ENCODE measurements at regions not wholly inside any gene's neighbourhood (a gene's known extent, or its start where the extent isn't known, plus 50 kb on each side); places are given as distances from the start of the nearest gene placed in this dataset.

DNA sequence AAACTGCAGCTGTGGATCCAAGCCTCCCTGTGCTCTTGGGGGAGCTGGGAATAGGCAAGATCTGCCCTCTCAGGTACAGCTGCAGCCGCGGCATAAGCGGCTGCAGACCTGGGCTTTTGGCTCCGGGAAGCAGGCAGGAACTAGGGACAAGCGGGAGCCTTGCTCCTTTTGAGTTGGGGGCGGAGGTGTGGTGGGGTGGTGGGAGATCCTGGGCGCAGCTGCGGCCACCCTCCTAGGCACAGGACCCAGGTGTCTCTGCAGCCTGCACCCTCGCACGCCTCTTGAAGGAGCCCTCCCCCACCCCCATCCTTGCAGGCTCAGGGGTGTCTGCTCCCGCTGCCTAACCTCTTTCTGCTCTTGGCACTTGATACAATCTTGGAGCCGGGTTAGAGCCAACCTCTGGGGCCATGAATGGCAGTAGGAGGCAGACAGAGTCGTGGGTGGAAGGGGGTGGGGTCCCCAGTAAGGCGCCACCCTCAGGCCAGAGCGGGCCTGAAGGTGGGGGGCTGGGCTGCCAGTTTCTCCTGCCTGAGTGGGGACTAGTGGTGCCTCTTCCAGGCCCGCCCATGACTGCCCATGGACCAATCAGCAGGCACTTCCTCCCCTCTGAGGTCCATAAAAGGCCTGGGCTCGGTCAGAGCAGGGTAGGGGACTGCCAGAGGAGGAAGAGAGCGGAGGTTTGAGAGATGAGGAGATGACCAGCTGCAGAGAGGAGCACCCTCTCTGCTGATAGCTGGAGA, 267.6 kb upstream of the TNC start (continued):
- no peak for TF ChIP-seq PRDM15 (CRISPR knock-in tag; IDR thresholded peaks at IDR 0.05)
- TF ChIP-seq MYBL2 (CRISPR knock-in tag; IDR thresholded peaks at IDR 0.05) = no peak
- TF ChIP-seq ZNF671 (CRISPR knock-in tag; IDR thresholded peaks at IDR 0.05) = no peak
- TF ChIP-seq, protein P1, sequence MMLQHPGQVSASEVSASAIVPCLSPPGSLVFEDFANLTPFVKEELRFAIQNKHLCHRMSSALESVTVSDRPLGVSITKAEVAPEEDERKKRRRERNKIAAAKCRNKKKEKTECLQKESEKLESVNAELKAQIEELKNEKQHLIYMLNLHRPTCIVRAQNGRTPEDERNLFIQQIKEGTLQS (CRISPR knock-in tag; conservative IDR thresholded peaks at IDR 0.05) = no peak
- TF ChIP-seq USF1 (CRISPR knock-in tag; IDR thresholded peaks at IDR 0.05) = no peak
- no peak for TF ChIP-seq CREM (CRISPR knock-in tag; IDR thresholded peaks at IDR 0.05)
- TF ChIP-seq MAX (CRISPR knock-in tag; IDR thresholded peaks at IDR 0.05) = no peak
- TF ChIP-seq, protein P2, sequence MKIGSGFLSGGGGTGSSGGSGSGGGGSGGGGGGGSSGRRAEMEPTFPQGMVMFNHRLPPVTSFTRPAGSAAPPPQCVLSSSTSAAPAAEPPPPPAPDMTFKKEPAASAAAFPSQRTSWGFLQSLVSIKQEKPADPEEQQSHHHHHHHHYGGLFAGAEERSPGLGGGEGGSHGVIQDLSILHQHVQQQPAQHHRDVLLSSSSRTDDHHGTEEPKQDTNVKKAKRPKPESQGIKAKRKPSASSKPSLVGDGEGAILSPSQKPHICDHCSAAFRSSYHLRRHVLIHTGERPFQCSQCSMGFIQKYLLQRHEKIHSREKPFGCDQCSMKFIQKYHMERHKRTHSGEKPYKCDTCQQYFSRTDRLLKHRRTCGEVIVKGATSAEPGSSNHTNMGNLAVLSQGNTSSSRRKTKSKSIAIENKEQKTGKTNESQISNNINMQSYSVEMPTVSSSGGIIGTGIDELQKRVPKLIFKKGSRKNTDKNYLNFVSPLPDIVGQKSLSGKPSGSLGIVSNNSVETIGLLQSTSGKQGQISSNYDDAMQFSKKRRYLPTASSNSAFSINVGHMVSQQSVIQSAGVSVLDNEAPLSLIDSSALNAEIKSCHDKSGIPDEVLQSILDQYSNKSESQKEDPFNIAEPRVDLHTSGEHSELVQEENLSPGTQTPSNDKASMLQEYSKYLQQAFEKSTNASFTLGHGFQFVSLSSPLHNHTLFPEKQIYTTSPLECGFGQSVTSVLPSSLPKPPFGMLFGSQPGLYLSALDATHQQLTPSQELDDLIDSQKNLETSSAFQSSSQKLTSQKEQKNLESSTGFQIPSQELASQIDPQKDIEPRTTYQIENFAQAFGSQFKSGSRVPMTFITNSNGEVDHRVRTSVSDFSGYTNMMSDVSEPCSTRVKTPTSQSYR (CRISPR knock-in tag; IDR thresholded peaks at IDR 0.05) = no peak
- TF ChIP-seq MXD4 (CRISPR knock-in tag; IDR thresholded peaks at IDR 0.05; ENCODE audit: borderline replicate concordance) = no peak
- no peak for TF ChIP-seq PRRX2 (CRISPR knock-in tag; IDR thresholded peaks at IDR 0.05)
- no peak for TF ChIP-seq E2F4 (CRISPR knock-in tag; IDR thresholded peaks at IDR 0.05; ENCODE audit: borderline replicate concordance, low read depth)

- Mint-ChIP-seq H3K4me1 (peaks cover 11% of the 10 kb centered on the region), H3K27me3 (ENCODE audit: low read depth) (no peaks in the 10 kb centered on the region), H3K4me3 (no peak overlapping the region), H3K9me3 (peaks cover 33% of the 10 kb centered on the region), H3K27ac (no peak overlapping the region), H3K36me3 (peaks cover 29% of the 10 kb centered on the region)
- DNase-seq (ENCODE audit: low spot score) (no peak), ATAC-seq (no peak)
- ChIA-PET CTCF (no interaction called here), POLR2A (no interaction called here)
- TF ChIP-seq, protein P3, sequence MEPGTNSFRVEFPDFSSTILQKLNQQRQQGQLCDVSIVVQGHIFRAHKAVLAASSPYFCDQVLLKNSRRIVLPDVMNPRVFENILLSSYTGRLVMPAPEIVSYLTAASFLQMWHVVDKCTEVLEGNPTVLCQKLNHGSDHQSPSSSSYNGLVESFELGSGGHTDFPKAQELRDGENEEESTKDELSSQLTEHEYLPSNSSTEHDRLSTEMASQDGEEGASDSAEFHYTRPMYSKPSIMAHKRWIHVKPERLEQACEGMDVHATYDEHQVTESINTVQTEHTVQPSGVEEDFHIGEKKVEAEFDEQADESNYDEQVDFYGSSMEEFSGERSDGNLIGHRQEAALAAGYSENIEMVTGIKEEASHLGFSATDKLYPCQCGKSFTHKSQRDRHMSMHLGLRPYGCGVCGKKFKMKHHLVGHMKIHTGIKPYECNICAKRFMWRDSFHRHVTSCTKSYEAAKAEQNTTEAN (CRISPR knock-in tag; IDR thresholded peaks at IDR 0.05) = no peak
- 0 out of 2 replicates have a peak, but pooled peaks have one; percentile 37 for TF ChIP-seq HMGA2 (CRISPR knock-in tag; IDR thresholded peaks at IDR 0.05)
Observed at GRCh38 chr9:115386963-115387770, 269.2 kb upstream of the TNC start.
